Mesothelial cell of epicardium (in vitro differentiated cells): ENCODE measurements at regions not wholly inside any gene's neighbourhood (a gene's known extent, or its start where the extent isn't known, plus 50 kb on each side); places are given as distances from the start of the nearest gene placed in this dataset.

ENCODE experiments used
- DNase-seq, 2 experiments: peaks; one replicate each; pipeline ENCODE4 v3.0.0; 2021; ENCODE audit warnings: low spot score in 2 of 2; ENCODE audit not compliant: unreplicated experiment in 2 of 2
- H3K27ac Mint-ChIP-seq: 2 replicates; pipeline ENCODE4 v1.8.0; 2021; ENCODE audit warnings: mixed read lengths
- H3K27me3 Mint-ChIP-seq: 2 replicates; pipeline ENCODE4 v1.8.0; 2021; ENCODE audit warnings: low read depth, mixed read lengths
- H3K36me3 Mint-ChIP-seq: 2 replicates; pipeline ENCODE4 v1.8.0; 2021; ENCODE audit warnings: mixed read lengths
- H3K4me1 Mint-ChIP-seq: 2 replicates; pipeline ENCODE4 v1.8.0; 2021; ENCODE audit warnings: mixed read lengths
- H3K4me3 Mint-ChIP-seq: 2 replicates; pipeline ENCODE4 v1.8.0; 2021; ENCODE audit warnings: mild to moderate bottlenecking, moderate library complexity, mixed read lengths
- H3K9me3 Mint-ChIP-seq: 2 replicates; pipeline ENCODE4 v1.8.0; 2021; ENCODE audit warnings: mixed read lengths
- TF ChIP-seq, protein P1 (sequence below): fragments of 200-600 bp; sonication (generic); IDR thresholded peaks from one replicate; pipeline ENCODE4 v1.5.0; 2021; ENCODE audit warnings: antibody characterized with exemption; ENCODE audit not compliant: unreplicated experiment

DNA sequence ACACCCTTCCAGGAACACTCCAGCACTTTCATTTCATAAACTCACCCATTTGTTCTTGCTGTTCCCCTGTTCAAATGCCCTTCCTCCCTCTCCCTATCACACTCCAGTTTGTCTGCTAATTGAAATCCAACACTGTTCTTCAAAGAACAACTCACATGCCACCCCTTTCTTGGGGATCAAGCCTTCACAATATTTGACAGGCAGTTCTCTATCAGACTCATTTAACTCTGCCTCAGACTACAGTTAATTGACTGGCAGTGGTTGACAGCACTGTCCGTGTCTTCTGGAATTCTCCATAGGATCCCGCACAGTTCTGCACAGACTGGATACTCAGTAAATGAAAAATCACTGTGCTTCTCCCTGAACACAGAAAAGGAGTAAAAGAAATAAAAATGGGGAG lies 87.8 kb downstream of the PMP22 start:
- Mint-ChIP-seq H3K4me1 (peaks cover 3% of the 10 kb centered on the region), H3K27me3 (peaks cover 7% of the 10 kb centered on the region), H3K4me3 (no peak overlapping the region), H3K36me3 (no peaks in the 10 kb centered on the region), H3K9me3 (no peaks in the 10 kb centered on the region), H3K27ac (no peak overlapping the region)
- DNase-seq = no peak
- TF ChIP-seq, protein P1, sequence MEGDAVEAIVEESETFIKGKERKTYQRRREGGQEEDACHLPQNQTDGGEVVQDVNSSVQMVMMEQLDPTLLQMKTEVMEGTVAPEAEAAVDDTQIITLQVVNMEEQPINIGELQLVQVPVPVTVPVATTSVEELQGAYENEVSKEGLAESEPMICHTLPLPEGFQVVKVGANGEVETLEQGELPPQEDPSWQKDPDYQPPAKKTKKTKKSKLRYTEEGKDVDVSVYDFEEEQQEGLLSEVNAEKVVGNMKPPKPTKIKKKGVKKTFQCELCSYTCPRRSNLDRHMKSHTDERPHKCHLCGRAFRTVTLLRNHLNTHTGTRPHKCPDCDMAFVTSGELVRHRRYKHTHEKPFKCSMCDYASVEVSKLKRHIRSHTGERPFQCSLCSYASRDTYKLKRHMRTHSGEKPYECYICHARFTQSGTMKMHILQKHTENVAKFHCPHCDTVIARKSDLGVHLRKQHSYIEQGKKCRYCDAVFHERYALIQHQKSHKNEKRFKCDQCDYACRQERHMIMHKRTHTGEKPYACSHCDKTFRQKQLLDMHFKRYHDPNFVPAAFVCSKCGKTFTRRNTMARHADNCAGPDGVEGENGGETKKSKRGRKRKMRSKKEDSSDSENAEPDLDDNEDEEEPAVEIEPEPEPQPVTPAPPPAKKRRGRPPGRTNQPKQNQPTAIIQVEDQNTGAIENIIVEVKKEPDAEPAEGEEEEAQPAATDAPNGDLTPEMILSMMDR = no peak

DNA sequence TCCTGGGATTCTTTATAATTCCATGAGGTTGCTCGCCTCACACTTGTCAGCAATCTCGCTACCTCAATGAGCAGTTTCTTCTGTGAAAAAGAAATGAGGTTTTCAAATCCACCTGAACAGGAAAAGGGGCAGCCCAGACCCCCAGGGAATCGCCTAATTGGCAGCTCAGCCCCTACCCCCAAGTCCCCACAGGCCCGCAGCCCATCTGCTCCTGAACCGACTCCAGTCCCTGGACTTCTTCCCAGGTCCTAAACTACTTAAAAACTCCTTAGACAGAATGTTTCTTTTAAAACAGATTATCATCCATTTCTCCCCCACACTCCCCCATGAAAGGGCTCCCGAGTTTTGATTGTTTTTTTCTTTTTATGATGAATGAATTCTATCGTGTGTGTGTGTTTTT lies 89.8 kb downstream of the PMP22 start:
- H3K36me3 Mint-ChIP-seq = no peaks in the 10 kb centered on the region
- H3K27ac Mint-ChIP-seq = no peak overlapping the region
- H3K9me3 Mint-ChIP-seq = no peaks in the 10 kb centered on the region
- H3K4me3 Mint-ChIP-seq = no peak overlapping the region
- DNase-seq = no peak
- TF ChIP-seq, protein P1 = no peak
- H3K27me3 Mint-ChIP-seq = peaks cover 7% of the 10 kb centered on the region
- H3K4me1 Mint-ChIP-seq = peaks cover 6% of the 10 kb centered on the region

DNA sequence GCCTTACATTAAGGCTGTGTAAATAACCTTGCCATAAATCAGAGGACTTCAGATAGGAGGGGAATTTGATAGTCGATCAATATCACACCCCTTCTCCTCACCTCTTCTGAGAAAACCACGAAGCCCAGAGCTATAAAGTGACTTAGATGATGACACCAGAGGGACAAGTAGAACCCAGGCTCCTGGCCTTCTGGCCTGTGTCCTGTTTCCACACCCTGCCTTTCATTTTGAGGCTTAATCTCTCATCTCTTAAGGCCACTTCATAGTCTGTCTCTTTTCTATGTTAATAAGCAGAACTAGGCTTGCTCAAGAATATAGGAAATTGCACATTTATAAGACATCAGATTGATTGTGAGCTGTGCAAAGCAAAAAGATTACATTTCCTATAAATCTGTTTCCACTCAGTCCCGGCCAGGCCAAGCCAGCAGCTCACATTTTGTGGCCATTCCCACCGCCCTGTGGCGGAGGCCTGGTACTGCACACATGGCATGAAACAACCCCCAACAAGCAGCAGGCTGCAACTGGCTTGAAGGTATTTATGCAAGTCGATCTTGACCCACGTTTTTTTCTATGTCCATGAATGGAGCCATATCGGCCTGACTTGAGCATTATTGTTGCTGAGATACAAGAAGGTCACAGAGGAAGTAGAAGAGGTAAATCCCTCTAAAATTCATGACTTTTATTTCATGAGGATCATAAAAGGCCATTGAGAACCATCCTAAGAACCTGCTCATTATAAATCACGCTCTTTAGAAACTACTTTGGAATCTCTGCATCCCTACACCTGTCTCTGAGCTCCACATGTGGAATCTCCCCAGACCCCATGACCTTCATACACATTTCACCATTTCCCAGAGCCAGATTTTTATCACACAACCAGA lies 93.7 kb downstream of the PMP22 start:
- peaks cover 7% of the 10 kb centered on the region for H3K27me3 Mint-ChIP-seq
- no peak overlapping the region for H3K27ac Mint-ChIP-seq
- no peaks in the 10 kb centered on the region for H3K36me3 Mint-ChIP-seq
- peaks cover 15% of the 10 kb centered on the region for H3K4me1 Mint-ChIP-seq
- no peaks in the 10 kb centered on the region for H3K9me3 Mint-ChIP-seq
- TF ChIP-seq, protein P1 = peak; percentile 89
- DNase-seq = peak; percentile 50 to 76
- no peak overlapping the region for H3K4me3 Mint-ChIP-seq

DNA sequence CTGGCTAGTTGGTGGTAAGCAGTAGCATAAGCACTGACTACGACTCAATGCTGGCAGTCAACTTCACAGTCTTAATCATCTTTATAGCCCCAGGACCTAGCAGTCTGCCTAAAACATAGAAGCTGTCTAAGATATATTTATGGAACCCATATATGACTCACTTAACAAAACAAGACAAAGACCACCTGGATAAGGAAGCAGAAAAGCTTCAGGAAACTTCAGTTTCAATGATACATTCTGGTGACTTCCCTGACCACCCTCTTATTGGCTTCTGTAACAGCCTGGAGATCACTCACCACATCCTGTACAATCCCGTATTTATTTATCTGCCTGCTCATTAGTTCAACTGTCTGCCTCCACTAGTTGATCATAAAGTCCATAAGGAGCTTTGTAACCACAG lies 95.5 kb downstream of the PMP22 start:
- Mint-ChIP-seq H3K27me3 (peaks cover 5% of the 10 kb centered on the region), H3K27ac (no peak overlapping the region), H3K4me3 (no peak overlapping the region), H3K36me3 (no peaks in the 10 kb centered on the region), H3K4me1 (peaks cover 11% of the 10 kb centered on the region), H3K9me3 (no peaks in the 10 kb centered on the region)
- DNase-seq = no peak
- TF ChIP-seq, protein P1 = no peak

DNA sequence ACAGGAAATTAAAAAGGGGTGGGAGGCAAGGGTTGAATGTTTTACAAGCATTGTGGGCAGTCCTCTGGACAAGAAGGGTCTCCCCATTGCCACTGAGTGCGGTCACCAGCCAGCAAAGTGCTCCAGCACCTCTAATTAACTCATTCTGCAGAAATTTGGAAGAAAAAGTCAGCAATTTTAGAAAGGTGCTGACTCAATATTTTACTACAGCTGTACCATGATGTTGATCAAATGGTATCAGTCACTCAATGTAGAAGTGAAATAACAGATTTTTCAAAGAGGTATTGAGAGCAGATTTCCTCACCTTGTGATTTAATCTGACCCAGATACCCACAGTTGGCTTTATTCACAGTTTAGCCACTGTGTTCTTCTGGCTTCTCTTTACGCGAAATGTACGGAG lies 96.7 kb downstream of the PMP22 start:
- H3K36me3 Mint-ChIP-seq = no peaks in the 10 kb centered on the region
- H3K4me3 Mint-ChIP-seq = no peak overlapping the region
- H3K27me3 Mint-ChIP-seq = no peaks in the 10 kb centered on the region
- no peak overlapping the region for H3K27ac Mint-ChIP-seq
- H3K9me3 Mint-ChIP-seq = no peaks in the 10 kb centered on the region
- peaks cover 11% of the 10 kb centered on the region for H3K4me1 Mint-ChIP-seq
- TF ChIP-seq, protein P1 = no peak
- DNase-seq = no peak
